ENCODE measurements at regions not wholly inside any gene's neighbourhood (a gene's known extent, or its start where the extent isn't known, plus 50 kb on each side); places are given as distances from the start of the nearest gene placed in this dataset.

- DNase-seq, result no peak
- ATAC-seq (ENCODE audit: poor library complexity), result no peak
- Mint-ChIP-seq H3K27me3 (no peaks in the 10 kb centered on the region), H3K36me3 (ENCODE audit: low read depth) (no peaks in the 10 kb centered on the region), H3K4me3 (no peak overlapping the region), H3K27ac (no peak overlapping the region), H3K9me3 (no peaks in the 10 kb centered on the region), H3K4me1 (ENCODE audit: low read depth) (peaks cover 18% of the 10 kb centered on the region)
- Histone ChIP-seq H3K27me3 (ENCODE audit: control insufficient read depth in 1 of 2, insufficient read depth in 2 of 2, low read length in 2 of 2) (no peaks in the 10 kb centered on the region), H3K4me3 (ENCODE audit: low read length) (no peak overlapping the region), H3K36me3 (ENCODE audit: insufficient read depth, low read length) (no peaks in the 10 kb centered on the region), H3K27ac (ENCODE audit: low read depth in 1 of 2, low read length in 2 of 2) (no peak overlapping the region), H3K4me1 (ENCODE audit: insufficient read depth, low read length) (peaks cover 14% of the 10 kb centered on the region), H3K9me3 (ENCODE audit: control insufficient read depth in 1 of 2, insufficient read depth in 1 of 2, low read length in 2 of 2) (peaks cover 0 to 18% of the 10 kb centered on the region in 2 experiments)
- ChIA-PET POLR2A (no interaction called here), CTCF (no interaction called here)
- TF ChIP-seq CTCF (IDR thresholded peaks at IDR 0.05), result no peak
- intact Hi-C loops (cut with DNase I, micrococcal nuclease), result no loop called here
Observed at GRCh38 chr17:17420561-17421269, 56.1 kb upstream of the MED9 start.

DNA sequence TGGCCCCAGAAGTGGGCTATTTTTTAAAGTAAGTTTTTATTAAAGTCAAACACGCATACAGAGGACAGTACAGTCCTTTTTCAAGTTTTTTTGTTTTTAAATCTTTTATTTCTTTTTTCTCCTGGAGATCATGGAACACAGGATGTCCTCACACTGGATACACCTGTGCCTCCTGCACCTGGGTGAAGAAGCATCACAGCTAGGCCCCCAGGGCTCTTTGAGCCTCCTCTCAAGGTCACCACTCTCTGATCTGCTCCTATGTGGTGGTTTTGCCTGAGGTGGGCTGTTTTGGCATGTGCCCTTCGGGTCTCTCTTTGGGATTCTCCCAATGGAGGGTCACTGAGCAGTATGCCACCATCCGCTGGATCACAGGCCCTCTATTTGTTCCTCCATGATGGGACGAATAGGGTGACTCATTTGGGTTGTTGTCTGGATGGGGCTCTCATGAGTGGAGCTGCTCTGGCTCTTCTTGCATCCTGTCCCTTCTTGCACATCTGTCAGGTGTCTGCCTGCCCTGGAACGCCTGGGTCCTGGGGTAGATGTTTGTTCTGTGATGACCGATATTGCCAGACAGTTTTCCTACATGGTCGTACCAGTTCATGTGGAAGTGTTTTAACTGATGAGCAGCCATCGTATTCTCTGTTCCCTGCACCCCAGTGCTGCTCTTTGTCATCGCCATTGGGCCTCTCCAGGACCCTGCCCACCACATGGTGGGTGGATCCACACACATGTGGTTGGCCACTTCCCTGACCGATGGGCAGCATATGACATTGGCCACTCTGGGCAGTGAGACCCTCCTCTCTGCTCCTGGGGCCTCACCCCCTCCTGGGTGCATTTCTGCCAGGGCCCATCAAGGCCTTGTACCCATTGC, 55.2 kb upstream of the MED9 start:
- H3K9me3 ChIP-seq (ENCODE audit: control insufficient read depth in 1 of 2, insufficient read depth in 1 of 2, low read length in 2 of 2), result peaks cover 0 to 18% of the 10 kb centered on the region in 2 experiments
- Mint-ChIP-seq H3K4me1 (ENCODE audit: low read depth) (peaks cover 10% of the 10 kb centered on the region), H3K27ac (no peak overlapping the region), H3K9me3 (no peaks in the 10 kb centered on the region), H3K27me3 (no peaks in the 10 kb centered on the region), H3K4me3 (no peak overlapping the region), H3K36me3 (ENCODE audit: low read depth) (no peaks in the 10 kb centered on the region)
- POLR2A ChIA-PET, result no interaction called here
- intact Hi-C loops (cut with DNase I, micrococcal nuclease), result no loop called here
- CTCF ChIA-PET, result no interaction called here
- no peak overlapping the region for H3K27ac ChIP-seq (ENCODE audit: low read depth in 1 of 2, low read length in 2 of 2)
- TF ChIP-seq CTCF (IDR thresholded peaks at IDR 0.05), result no peak
- DNase-seq (no peak), ATAC-seq (ENCODE audit: poor library complexity) (no peak)
- no peaks in the 10 kb centered on the region for H3K27me3 ChIP-seq (ENCODE audit: control insufficient read depth in 1 of 2, insufficient read depth in 2 of 2, low read length in 2 of 2)
- H3K36me3 ChIP-seq (ENCODE audit: insufficient read depth, low read length), result no peaks in the 10 kb centered on the region
- H3K4me3 ChIP-seq (ENCODE audit: low read length), result no peak overlapping the region
- H3K4me1 ChIP-seq (ENCODE audit: insufficient read depth, low read length), result peaks cover 5% of the 10 kb centered on the region

DNA sequence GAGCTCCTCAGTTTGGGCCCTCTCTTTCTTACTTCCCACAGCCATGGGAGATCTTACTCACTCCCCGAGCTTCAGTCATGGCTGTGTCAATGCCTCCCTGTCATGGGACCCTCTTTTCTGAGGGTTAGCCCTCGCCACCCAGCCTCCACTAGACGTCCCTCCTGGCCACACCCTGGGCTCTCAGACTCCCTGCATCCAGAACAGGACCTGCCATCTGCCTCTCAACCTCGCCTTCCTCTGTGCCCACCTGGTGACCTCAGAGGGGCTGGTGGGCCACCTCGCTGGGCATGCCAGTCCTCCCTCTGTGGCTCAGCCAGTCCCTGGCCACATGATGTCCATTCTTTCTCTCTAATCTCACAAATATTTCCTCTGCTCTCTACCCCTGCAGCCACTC, 54.6 kb upstream of the MED9 start:
- ChIA-PET CTCF (no interaction called here), POLR2A (no interaction called here)
- Mint-ChIP-seq H3K9me3 (no peaks in the 10 kb centered on the region), H3K27ac (no peak overlapping the region), H3K4me1 (ENCODE audit: low read depth) (peaks cover 3% of the 10 kb centered on the region), H3K4me3 (no peak overlapping the region), H3K36me3 (ENCODE audit: low read depth) (no peaks in the 10 kb centered on the region), H3K27me3 (no peaks in the 10 kb centered on the region)
- no peaks in the 10 kb centered on the region for H3K36me3 ChIP-seq (ENCODE audit: insufficient read depth, low read length)
- no peak overlapping the region for H3K4me3 ChIP-seq (ENCODE audit: low read length)
- no peaks in the 10 kb centered on the region for H3K4me1 ChIP-seq (ENCODE audit: insufficient read depth, low read length)
- peaks cover 0 to 18% of the 10 kb centered on the region in 2 experiments for H3K9me3 ChIP-seq (ENCODE audit: control insufficient read depth in 1 of 2, insufficient read depth in 1 of 2, low read length in 2 of 2)
- H3K27ac ChIP-seq (ENCODE audit: low read depth in 1 of 2, low read length in 2 of 2), result no peak overlapping the region
- H3K27me3 ChIP-seq (ENCODE audit: control insufficient read depth in 1 of 2, insufficient read depth in 2 of 2, low read length in 2 of 2), result no peaks in the 10 kb centered on the region
- ATAC-seq (ENCODE audit: poor library complexity) (no peak), DNase-seq (no peak)
- intact Hi-C loops (cut with DNase I, micrococcal nuclease), result no loop called here
- no peak for TF ChIP-seq CTCF (IDR thresholded peaks at IDR 0.05)
